ENCODE measurements at regions not wholly inside any gene's neighbourhood (a gene's known extent, or its start where the extent isn't known, plus 50 kb on each side); places are given as distances from the start of the nearest gene placed in this dataset.
"Not testable (repeated sequence)": the region's sequence is repeated elsewhere in the genome, so short reads cannot be mapped to it uniquely, and the experiment has no call there.

GRCh38 chr1:30377230-30378002, 346.0 kb downstream of the MATN1 start:
- DNase-seq, result no peak

DNA sequence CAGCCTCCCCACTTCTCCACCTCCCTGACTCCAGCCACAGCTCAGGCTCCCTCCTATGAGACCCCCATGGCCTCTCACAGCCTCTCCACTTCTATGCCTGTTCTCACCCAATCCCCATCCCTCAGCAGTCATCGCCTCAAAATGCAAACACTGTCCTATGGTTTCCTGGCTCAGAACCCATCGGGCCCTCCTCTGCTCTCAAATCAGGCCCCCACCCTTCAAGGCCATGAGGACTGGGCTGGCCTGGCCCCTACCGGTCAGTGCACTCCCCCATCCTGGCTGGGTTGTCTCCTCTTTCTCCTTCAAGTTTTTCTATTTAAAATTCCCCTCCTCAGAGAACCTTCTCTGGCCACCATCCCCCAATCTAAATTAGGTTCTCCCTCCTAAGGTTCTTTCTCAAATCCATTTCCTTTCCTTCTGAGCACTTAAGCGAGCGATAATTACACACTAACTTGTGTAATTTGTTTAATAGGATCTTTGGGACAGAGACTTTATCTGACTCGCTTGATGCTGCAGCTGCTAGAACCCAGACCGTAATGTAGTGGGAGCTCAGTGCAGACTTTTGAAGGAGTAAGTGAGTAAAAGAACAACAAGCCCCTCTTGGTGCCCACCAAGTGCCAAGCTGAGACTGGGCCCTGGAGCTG, 347.2 kb downstream of the MATN1 start:
- no peak for DNase-seq

DNA sequence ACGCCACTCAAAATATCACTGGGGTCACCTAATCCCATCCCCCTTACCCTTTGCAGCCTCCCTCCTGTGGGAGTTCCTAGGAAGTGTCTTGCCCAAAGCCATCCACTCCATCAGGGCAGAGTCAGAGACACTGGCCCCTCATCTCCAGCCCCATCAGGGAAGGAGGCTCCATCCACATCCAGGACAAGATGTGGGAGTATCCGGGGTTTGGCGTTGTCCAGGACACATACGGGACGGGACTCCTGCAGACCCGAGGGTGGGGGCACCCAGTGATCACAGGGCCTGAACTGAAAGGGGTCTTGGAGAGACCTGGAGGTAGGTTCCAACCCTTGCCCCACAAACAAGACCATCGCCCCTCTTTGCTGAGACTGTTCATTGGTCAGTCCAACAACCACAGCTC, 348.2 kb downstream of the MATN1 start:
- no peak for DNase-seq

DNA sequence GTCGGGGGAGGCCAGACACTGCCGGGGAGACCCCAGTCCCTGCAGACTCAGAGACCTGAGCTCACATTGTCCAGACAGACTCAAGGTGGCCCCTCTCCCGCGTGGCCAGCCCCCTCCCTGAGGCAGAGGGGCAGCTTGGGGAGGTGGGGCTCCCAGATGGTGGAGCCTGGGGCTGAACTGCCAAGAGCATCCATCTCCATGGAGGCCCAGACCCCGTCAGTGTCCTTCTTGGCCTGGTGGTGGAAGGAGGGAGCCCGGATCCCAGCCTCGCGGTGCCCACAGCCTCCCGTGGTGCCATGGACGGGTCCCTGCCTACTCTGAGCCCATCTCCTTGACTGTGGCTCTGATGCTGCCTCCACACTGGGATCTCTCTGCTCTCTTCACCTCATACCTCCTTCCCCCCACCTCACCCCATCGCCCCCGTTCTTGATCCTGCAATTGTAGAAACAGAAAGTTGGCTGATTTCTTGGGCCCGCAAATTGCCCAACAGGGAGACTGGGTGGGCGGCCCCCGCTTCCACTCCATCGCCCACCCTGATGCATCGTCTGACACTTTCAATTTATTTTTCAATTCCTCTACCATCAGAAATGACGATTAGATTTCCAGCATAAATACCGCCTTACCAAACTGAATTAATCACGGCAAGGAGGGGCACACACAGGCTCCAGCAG, 348.9 kb downstream of the MATN1 start:
- no peak for DNase-seq

DNA sequence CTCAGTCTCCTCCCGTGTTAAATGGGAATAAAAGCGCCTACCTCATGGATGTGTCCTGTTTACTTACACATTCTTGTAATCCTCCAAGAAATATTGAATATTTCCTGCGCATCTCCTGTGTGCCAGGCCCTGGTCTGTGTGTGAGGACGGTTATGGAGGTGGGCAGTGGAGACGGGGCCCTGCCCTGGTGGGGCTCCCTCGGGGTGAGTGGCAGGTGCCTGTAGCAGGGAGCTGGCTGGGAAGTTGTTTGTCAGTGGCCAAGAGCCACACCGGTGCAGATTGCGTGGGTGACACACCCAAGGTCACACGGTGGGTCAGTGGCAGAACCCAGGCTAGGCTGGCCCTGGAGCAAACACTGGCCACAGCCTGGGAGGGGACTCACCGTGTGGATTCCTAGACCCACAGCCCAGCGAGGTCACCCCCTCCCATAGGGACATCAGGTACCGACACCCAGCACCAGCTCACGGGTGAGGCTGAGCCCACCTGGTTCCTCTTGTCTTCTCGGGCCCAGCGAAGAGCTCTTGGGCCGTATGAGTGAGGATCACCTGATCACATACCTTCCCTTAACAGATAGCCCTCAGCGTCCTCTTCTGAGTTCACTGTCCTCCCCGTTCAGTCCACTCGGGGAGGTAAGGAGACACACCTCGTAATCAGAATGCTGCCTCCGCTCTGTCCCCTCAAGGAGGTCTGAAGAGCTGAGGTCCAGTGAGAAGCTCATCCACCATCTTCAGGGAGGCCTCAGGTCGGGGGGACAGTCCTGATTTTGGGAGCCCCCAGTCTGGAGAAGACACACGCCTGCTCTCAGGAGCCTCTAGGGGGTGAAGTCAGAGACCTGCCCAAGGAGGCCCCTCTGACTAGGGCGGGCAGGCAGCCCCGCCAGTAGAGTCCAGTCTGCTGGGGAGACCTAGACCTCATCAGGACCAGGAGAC, 349.6 kb downstream of the MATN1 start:
- no peak for DNase-seq

DNA sequence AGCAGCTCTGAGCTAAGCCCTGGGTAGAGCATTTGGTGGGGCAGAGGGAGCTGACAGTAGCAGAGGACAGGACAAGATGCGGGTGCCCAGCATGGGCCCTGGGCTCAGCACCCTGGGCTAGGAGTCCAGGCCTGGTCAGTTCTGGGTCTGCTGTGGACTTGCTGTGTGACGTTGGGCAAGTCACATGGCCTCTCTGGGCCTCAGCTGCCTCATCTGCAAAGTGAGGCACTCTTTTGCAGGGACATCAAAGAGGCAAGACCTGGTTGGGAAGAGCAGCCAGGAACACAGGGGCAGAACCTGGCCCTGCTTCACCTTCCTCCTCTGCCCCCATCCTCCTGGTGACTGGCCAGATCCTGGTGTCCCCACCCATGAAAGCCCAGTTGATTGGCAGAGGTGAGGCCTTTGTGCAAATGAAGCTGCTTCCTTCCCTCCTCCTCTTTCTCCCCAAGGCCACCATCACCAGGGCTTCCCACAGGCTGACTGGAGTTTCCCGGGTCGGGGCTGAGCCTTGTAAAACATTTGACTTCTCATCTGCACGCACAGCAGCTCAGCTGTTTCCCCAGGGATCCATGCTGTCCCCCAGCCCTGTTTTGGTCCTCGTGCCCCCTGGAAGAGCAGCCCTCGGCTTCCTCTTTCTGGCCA, 350.5 kb downstream of the MATN1 start:
- no peak for DNase-seq

DNA sequence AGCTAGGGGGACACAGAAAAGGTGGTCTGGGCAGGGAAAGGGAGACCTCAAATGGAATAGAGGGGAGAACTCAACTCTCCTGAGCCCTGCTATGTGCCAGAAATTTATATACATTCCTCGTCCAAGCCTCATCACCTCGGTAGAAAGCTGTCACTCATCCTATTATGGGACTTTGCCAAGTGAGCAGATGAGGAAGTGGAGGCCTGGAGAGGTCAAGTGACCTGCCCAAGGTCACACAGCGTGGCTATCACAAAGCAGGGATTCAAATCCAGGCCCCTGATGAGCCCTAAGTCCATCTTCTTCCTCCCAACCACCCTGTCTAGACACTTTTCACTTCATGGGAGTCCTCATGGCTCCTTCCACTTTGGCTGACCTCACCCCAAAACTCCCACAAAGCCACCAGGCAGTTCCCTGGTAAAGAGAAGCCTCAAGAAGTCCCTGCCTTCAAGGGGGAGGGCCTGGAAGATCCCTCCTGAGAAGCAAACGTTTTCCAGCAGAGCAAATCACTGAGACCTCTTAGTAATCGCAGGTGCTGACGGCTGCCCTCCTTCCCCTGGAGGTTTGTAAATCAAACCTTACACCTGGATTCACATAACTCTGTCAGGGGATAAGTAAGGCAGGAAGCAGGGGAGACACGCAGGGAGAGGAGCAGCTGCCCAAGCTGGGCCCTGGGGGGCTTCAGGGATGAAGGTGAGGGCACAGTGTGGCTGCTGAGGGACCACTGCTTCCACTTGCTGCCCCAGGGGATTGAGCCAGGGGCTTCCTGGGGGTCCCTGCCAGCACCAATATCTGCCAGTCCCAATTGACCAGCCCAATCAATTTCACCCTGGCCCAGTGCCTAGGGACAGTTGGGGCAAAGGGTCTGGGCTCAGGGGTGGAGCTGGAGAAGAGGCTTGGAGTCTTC, 351.2 kb downstream of the MATN1 start:
- no peak for DNase-seq

- no peak for DNase-seq
Observed at GRCh38 chr1:30371179-30371788, 352.1 kb downstream of the MATN1 start.

- DNase-seq, result no peak
Observed at GRCh38 chr1:30368651-30369240, 354.6 kb downstream of the MATN1 start.

GRCh38 chr1:30366911-30367310, 356.5 kb downstream of the MATN1 start:
- DNase-seq, result no peak

DNA sequence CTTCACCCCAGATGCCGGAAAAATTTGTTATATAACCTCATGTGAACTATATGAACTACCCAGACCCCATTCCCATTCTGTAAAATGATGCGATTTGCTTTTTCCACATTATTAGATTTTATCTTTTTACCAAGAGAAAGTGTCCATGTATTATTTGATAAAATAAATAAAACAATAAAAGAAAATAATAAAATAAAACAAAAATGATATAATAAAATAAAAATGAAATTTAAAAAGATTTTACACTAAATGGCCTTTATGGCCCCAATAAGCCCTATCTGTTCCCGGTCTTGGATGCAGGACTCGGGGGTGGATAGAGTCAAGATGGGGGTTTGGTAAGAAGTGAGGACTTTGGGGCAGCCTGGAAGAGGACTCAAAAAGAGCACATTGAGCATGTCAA, 357.2 kb downstream of the MATN1 start:
- no peak for DNase-seq

DNA sequence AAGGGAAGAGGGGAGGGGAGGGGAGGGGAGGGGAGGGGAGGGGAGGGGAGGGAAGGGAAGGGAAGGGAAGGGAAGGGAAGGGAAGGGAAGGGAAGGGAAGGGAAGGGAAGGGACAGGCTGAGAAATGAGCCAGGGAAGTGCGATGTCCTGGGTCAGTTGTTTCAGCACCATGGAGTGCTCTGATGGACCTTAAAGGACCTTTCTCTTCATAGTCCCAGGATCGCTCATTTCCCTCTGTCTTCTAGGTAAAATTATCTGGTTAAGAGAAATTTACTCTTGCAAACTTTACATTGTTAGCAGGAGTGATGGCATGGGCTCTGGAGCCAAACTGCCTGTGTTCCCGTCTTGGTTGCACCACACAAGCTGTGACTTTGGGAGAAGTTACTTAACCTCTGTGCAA, 357.8 kb downstream of the MATN1 start:
- no peak for DNase-seq

GRCh38 chr1:30363031-30363430, 360.4 kb downstream of the MATN1 start:
- no peak for DNase-seq

- no peak for DNase-seq
Observed at GRCh38 chr1:30362603-30362990, 360.8 kb downstream of the MATN1 start.

DNA sequence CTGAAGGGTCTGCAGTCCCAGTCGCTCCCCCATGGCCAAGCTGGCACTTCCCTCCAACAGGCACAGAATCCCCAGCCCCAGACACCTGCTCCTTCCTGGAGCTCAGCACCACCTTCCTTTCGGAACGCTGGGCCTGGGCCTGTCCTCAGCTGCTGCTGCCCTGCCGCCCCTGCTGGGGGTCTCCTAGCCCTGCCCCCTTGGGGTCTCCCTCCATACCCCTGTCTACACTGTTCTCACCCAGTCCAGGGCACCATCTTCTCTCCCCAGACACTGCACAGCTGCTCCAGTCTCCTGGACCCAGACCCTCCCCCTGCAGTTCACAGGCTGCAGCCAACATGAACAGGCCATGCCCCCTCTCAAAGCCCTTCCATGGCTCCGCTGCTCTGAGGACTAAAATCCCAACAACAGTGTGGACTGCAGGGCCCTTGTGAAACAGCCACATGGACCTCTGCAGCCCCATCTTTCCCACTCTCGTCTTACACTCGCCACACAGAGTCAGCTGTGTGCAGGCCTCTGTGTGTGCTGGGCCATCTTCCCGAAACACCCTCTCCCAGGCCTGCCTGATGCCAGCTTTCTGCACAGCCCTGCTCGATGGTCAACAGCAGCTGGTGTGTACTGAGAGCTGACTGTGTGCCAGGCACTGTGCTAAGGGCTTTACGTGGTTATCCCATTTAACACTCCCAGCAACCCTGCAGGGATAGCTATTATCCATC, 361.3 kb downstream of the MATN1 start:
- DNase-seq, result not testable (repeated sequence)

- DNase-seq, result no peak
Observed at GRCh38 chr1:30360753-30361152, 362.6 kb downstream of the MATN1 start.

DNA sequence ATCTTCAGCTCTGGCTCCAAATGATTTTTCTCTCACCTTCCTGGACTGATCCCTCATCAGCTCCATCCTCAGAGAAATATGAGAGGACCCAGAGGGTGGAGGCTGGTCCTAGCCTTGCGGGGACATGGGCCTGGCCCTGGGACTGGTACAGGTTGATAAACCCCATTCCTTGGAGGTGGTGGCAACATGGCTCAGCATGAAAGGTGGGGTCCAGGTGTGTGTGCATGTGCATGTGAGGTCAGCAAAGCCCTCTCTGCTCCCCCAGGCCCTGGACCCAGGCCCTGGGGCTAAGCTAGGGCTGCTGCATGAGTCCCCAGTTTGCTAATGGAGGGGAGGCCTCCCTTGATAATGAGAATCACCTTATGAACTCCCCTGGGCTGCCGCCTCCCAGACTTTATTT, 363.1 kb downstream of the MATN1 start:
- DNase-seq, result no peak

- DNase-seq, result no peak
Observed at GRCh38 chr1:30359539-30360220, 363.7 kb downstream of the MATN1 start.

- DNase-seq, result no peak
Observed at GRCh38 chr1:30358500-30358899, 364.9 kb downstream of the MATN1 start.

Measured in inflammatory macrophage (primary cell).